Adrenal gland (tissue), 9 donors: ENCODE measurements at regions not wholly inside any gene's neighbourhood (a gene's known extent, or its start where the extent isn't known, plus 50 kb on each side); places are given as distances from the start of the nearest gene placed in this dataset.

ENCODE experiments used
- DNase-seq, 7 donors: peaks; one replicate each; pipeline ENCODE4 v3.0.0-alpha.2; 2019 to 2020
- H3K27ac ChIP-seq, 5 donors: fragments of 200-600 bp; sonication (generic) in 4 of 5; 1 replicate in 3 of 5; 2 replicates in 2 of 5; pipeline versions ENCODE4 v1.5.1 to v1.8.0; 2016 to 2020; ENCODE audit warnings: mild to moderate bottlenecking in 1 of 5
- H3K27me3 ChIP-seq: fragments of 200-600 bp; 2 replicates; pipeline ENCODE4 v1.8.0; 2021
- H3K36me3 ChIP-seq, 2 donors: fragments of 200-600 bp; replicated peaks in 1 of 2; 1 replicate in 1 of 2; 2 replicates in 1 of 2; pipeline versions ENCODE4 v1.5.1 to v1.8.0; 2018 to 2022
- H3K4me1 ChIP-seq, 2 donors: fragments of 200-600 bp; replicated peaks in 1 of 2; 1 replicate in 1 of 2; 2 replicates in 1 of 2; pipeline versions ENCODE4 v1.5.1 to v1.8.0; 2018 to 2021
- H3K4me3 ChIP-seq, 4 donors: fragments of 200-600 bp; sonication (generic) in 3 of 4; one replicate each; pipeline ENCODE4 v1.5.1; 2016 to 2018
- H3K9me3 ChIP-seq, 3 donors: fragments of 200-600 bp; sonication (generic) in 1 of 3; replicated peaks in 1 of 3; 1 replicate in 2 of 3; 2 replicates in 1 of 3; pipeline versions ENCODE4 v1.5.1 to v1.8.0; 2016 to 2021
- CTCF ChIP-seq, 6 experiments: fragments of 450-650 bp in 4 of 6; fragments of 200-600 bp in 2 of 6; sonication (generic) in 1 of 6; IDR thresholded peaks; 1 replicate in 5 of 6; 2 replicates in 1 of 6; pipeline versions ENCODE4 v1.5.1 to v1.8.0; 2016 to 2021; ENCODE audit warnings: antibody characterized with exemption in 6 of 6, mild to moderate bottlenecking in 2 of 6, moderate library complexity in 1 of 6
- POLR2A ChIP-seq, 2 donors: fragments of 450-650 bp; IDR thresholded peaks; one replicate each; pipeline ENCODE4 v1.6.1; 2017; ENCODE audit warnings: antibody characterized with exemption in 2 of 2, mild to moderate bottlenecking in 2 of 2, moderate library complexity in 1 of 2
- WGBS, 4 donors: extraction: QIAGEN DNeasy Blood & Tissue Kit in 2 of 4; methylation state at CpG; one replicate each; pipeline versions ENCODE4 v1.1.5 to v1.1.7; 2013 to 2017; 5-methylcytosine and 5-hydroxymethylcytosine counted together
- intact Hi-C, 2 donors: fragments of 100-400 bp; cut with DNase I; formaldehyde crosslinking; loops; one replicate each; pipeline versions ENCODE4 v1.14.1 to v1.15.0; 2022 to 2023
- donor health status: healthy with polysubstance abuse.
- donor health status: Bipolar disorder and iron deficiency.
- donor health status: DM: yes; HTN: yes; CAD: no.
- donor health status: DM: no; HTN: no; CAD: no.
- donor health status: DM: no; HTN: no; CAD: no.

- WGBS, 4 donors = 84 to 96% (median 91%) methylated on average over 1 of the region's 1 CpG
- intact Hi-C loops = no loop called here
- Histone ChIP-seq H3K4me3 (no peak overlapping the region), H3K36me3 (no peaks in the 10 kb centered on the region), H3K27me3 (no peaks in the 10 kb centered on the region), H3K9me3 (no peaks in the 10 kb centered on the region), H3K27ac (no peak overlapping the region), H3K4me1 (no peaks in the 10 kb centered on the region)
- no peak for TF ChIP-seq POLR2A (IDR thresholded peaks at IDR 0.05)
- TF ChIP-seq CTCF (IDR thresholded peaks at IDR 0.05) = no peak
- DNase-seq = no peak
Observed at GRCh38 chr5:89374144-89374784, 491.3 kb upstream of the MEF2C start.

GRCh38 chr5:89372176-89372575 lies 489.2 kb upstream of the MEF2C start:
- no peaks in the 10 kb centered on the region for H3K36me3 ChIP-seq
- no peak overlapping the region for H3K27ac ChIP-seq
- no peaks in the 10 kb centered on the region for H3K27me3 ChIP-seq
- H3K9me3 ChIP-seq = no peaks in the 10 kb centered on the region
- TF ChIP-seq CTCF (IDR thresholded peaks at IDR 0.05) = no peak
- TF ChIP-seq POLR2A (IDR thresholded peaks at IDR 0.05) = no peak
- 57 to 67% (median 63%) methylated on average over 1 of the region's 1 CpG for WGBS, 4 donors
- intact Hi-C loops = no loop called here
- H3K4me3 ChIP-seq = no peak overlapping the region
- no peak for DNase-seq
- no peaks in the 10 kb centered on the region for H3K4me1 ChIP-seq

GRCh38 chr5:89371646-89372045 lies 488.7 kb upstream of the MEF2C start:
- no peak overlapping the region for H3K4me3 ChIP-seq
- no peak overlapping the region for H3K27ac ChIP-seq
- H3K4me1 ChIP-seq = no peaks in the 10 kb centered on the region
- DNase-seq = no peak
- intact Hi-C loops = no loop called here
- no peak for TF ChIP-seq POLR2A (IDR thresholded peaks at IDR 0.05)
- TF ChIP-seq CTCF (IDR thresholded peaks at IDR 0.05) = no peak
- no peaks in the 10 kb centered on the region for H3K36me3 ChIP-seq
- 87 to 92% (median 88%) methylated on average over 1 of the region's 1 CpG for WGBS, 4 donors
- H3K27me3 ChIP-seq = no peaks in the 10 kb centered on the region
- no peaks in the 10 kb centered on the region for H3K9me3 ChIP-seq

GRCh38 chr5:89359046-89359445 lies 476.1 kb upstream of the MEF2C start:
- WGBS, 4 donors = 63 to 80% (median 67%) methylated on average over 3 of the region's 3 CpGs
- Histone ChIP-seq H3K4me1 (no peaks in the 10 kb centered on the region), H3K36me3 (no peaks in the 10 kb centered on the region), H3K27me3 (no peaks in the 10 kb centered on the region), H3K4me3 (no peak overlapping the region), H3K27ac (no peak overlapping the region), H3K9me3 (no peaks in the 10 kb centered on the region)
- TF ChIP-seq POLR2A (IDR thresholded peaks at IDR 0.05) (no peak), CTCF (IDR thresholded peaks at IDR 0.05) (no peak)
- DNase-seq = no peak
- intact Hi-C loops = no loop called here
